RWPE1 (cell line): ENCODE measurements at regions not wholly inside any gene's neighbourhood (a gene's known extent, or its start where the extent isn't known, plus 50 kb on each side); places are given as distances from the start of the nearest gene placed in this dataset.

Experiments
- CTCF ChIA-PET: fragments of 350-600 bp; sonication (Branson Sonifier 250); formaldehyde crosslinking; extraction: SDS; loops from one replicate; lab custom pipeline; 2021; lab: Yijun Ruan, JAX
- POLR2A ChIA-PET: fragments of 400-600 bp; formaldehyde crosslinking; extraction: SDS; loops from one replicate; lab custom pipeline; 2020; ENCODE audit warnings: antibody characterized with exemption; ENCODE audit not compliant: low non-redundant PET; lab: Yijun Ruan, JAX
- DNase-seq: peaks from one replicate; pipeline ENCODE4 v3.0.0; 2012; ENCODE audit warnings: low spot score
- H3K27ac ChIP-seq: fragments of 450-650 bp; 2 replicates; pipeline ENCODE4 v1.5.1; 2017
- TF ChIP-seq, protein P1 (sequence below): fragments of 450-650 bp; conservative IDR thresholded peaks from 2 replicates; pipeline ENCODE4 v1.5.1; 2017; ENCODE audit warnings: low read depth, mild to moderate bottlenecking

DNA sequence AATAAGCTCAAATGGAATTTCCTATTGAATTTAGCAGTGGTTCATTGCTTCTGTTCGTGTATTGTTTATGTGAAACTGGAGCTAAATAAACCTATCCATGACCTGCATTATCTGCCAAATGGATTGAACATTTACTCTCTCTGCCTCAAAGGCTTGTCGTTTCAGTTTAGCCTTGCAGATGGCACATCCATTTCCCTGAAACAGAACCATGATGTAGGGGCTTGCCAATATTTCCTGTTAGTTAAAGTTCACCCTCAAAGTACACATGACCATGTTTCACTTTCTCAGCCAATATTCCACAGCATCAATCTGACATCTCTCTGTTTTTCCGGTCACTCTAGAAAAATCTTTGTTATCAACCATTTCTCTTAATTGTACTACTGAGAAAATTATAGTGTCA, 545.3 kb downstream of the TAF11L14 start:
- ChIA-PET CTCF (interaction anchor here (0.6 kb wide), 1 partner anchor 1906 kb away, joined by 3 read pairs; no protein-coding TSS in a partner anchor), POLR2A (no interaction called here)
- TF ChIP-seq, protein P1, sequence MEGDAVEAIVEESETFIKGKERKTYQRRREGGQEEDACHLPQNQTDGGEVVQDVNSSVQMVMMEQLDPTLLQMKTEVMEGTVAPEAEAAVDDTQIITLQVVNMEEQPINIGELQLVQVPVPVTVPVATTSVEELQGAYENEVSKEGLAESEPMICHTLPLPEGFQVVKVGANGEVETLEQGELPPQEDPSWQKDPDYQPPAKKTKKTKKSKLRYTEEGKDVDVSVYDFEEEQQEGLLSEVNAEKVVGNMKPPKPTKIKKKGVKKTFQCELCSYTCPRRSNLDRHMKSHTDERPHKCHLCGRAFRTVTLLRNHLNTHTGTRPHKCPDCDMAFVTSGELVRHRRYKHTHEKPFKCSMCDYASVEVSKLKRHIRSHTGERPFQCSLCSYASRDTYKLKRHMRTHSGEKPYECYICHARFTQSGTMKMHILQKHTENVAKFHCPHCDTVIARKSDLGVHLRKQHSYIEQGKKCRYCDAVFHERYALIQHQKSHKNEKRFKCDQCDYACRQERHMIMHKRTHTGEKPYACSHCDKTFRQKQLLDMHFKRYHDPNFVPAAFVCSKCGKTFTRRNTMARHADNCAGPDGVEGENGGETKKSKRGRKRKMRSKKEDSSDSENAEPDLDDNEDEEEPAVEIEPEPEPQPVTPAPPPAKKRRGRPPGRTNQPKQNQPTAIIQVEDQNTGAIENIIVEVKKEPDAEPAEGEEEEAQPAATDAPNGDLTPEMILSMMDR: no peak
- H3K27ac ChIP-seq: no peak overlapping the region
- DNase-seq: no peak

DNA sequence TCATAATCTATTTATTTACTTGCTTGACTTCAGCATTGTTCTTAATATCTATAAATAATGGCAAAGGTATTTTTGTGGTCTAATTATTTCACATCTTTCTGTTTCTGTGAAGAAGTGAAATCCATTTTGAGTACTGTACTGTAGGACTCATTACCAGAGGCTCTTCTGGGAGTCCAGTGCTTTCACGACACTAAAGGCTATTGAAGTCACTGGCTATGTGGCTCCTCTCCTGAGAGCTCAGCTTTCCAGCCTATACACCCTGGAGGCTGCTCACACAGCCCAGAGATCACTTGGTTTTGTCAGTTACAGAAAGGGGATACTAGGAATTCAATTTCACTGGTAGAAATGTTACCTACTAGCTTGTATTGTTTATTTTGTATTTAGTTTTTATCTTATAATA, 547.3 kb downstream of the TAF11L14 start:
- DNase-seq: no peak
- no peak overlapping the region for H3K27ac ChIP-seq
- TF ChIP-seq, protein P1: no peak
- ChIA-PET CTCF (no interaction called here), POLR2A (no interaction called here)

DNA sequence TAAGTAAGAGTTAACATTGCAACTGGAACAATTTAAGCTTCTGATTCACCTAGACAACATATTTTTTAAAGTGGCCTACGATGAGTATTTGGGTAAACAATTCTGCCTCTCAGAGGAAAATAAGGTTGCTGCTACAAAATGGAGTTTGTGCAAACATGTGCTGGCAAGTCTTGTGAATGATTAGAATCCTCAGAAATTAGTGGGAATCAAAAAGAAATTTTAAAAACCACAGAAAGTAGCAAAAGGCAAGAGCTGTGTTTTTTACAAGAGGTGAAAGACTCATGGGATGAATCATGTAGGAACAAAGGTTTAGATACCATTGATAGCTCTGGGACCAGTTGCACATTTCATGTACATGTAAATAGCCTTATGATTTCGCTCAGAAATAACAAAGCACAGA, 561.6 kb downstream of the TAF11L14 start:
- DNase-seq: no peak
- ChIA-PET POLR2A (no interaction called here), CTCF (no interaction called here)
- TF ChIP-seq, protein P1: no peak
- no peak overlapping the region for H3K27ac ChIP-seq

DNA sequence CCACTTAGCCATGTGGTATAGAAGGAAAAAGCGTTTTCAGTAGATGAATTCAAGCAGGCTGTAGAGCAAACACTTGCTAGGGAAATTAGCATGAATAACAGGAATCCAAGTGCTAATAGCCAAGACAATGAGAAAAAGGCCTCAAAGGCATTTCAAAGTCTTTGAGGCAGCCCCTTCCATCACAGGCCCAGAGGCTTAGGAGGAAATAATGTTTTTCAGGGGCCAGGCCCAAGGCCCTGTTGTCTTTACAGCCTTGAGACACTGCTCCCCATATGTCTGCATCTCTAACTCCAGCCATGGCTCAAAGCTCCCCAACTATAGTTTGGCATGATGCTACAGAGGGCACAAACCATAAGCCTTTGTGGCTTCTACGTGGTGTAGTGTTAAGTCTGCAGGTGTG, 563.5 kb downstream of the TAF11L14 start:
- CTCF ChIA-PET: no interaction called here
- no peak for DNase-seq
- H3K27ac ChIP-seq: no peak overlapping the region
- TF ChIP-seq, protein P1: no peak
- POLR2A ChIA-PET: no interaction called here

DNA sequence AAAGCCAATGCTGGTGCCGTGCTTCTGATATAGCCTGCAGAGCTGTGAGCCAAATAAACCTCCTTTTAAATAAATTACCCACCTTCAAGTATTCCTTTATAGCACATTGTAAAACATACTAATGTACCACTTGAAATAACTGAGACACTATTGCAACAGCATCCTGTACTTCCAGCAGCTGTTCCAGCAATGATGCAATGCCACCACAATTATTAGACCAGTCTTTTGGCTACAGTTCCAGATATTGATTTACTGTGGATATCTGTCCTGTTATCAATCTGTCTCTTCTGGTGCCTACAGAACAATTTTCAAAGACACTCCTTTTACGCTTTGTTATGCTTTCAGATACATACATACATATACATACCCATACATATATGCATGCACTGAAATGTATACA, 567.9 kb downstream of the TAF11L14 start:
- H3K27ac ChIP-seq: no peak overlapping the region

DNA sequence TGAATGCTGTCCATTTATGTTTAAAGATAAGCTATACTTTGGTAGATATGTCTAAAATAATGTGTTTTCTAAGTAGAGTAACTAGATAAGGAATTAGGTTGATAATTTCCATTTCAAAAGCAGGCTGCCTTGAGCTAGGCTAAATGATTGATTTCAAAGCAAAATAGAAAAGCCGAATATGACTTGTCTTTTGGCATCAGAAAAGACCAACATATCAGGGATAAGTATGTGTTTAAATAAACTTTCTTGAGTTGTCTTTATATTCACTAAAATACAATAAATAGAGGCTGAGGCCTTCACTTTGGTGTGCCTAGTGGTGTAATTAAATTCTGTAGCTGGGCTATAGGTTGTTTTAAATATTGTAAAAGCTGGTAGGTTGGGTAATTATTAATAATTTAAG, 569.0 kb downstream of the TAF11L14 start:
- ChIA-PET CTCF (no interaction called here), POLR2A (no interaction called here)
- TF ChIP-seq, protein P1: no peak
- no peak for DNase-seq
- no peak overlapping the region for H3K27ac ChIP-seq

More for the DNA sequence above, 567.9 kb downstream of the TAF11L14 start:
- ChIA-PET POLR2A (no interaction called here), CTCF (no interaction called here)
- DNase-seq: no peak
- TF ChIP-seq, protein P1: no peak

DNA sequence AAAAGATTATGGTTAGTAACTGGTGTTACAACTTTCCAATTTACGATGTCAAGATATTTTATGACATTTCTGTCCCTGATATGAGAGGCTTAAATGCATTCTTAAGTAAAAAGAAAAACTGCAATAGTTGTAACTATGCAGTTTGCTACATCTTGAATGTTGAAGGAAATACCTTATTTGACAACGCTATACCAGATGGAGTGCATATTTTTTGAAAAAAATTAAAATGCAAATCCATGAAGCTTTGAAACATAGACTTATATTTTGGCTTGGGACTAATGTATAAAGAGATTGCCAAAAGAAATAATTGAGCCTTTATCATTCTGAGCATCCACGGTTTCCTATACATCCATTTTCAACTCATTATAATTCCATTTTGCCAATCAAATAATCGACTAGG, 579.4 kb downstream of the TAF11L14 start:
- TF ChIP-seq, protein P1: no peak
- ChIA-PET POLR2A (no interaction called here), CTCF (no interaction called here)
- DNase-seq: no peak
- no peak overlapping the region for H3K27ac ChIP-seq
